GM19468 (cell line): ENCODE measurements at regions not wholly inside any gene's neighbourhood (a gene's known extent, or its start where the extent isn't known, plus 50 kb on each side); places are given as distances from the start of the nearest gene placed in this dataset.

Source experiments
- ATAC-seq: cut with Tn5 transposase; IDR thresholded peaks from one replicate; pipeline ENCODE4 v1.9.1; 2021; ENCODE audit warnings: mild to moderate bottlenecking, moderate library complexity, moderate number of reproducible peaks; ENCODE audit not compliant: unreplicated experiment; ENCODE audit errors: extremely low read depth

DNA sequence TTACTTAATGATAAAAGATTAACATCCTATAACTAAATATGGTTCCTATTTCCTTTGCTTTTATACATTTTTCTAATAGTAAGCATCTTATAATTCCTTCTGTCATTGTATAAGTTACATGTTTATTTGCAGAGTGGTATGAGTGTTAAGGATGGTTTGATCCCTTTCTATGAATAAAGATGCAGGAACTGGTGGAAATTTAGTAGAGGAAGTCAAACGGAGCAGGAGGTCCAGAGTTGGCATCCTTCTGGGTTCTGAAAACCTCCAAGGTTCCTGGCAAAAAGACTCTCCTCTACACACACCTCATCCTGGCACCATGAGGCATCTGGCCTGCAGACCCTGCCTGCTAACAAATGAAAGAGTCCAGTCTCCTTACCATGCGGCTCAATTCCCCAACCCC is 296.8 kb downstream of the SOX9 start:
- ATAC-seq: no peak

DNA sequence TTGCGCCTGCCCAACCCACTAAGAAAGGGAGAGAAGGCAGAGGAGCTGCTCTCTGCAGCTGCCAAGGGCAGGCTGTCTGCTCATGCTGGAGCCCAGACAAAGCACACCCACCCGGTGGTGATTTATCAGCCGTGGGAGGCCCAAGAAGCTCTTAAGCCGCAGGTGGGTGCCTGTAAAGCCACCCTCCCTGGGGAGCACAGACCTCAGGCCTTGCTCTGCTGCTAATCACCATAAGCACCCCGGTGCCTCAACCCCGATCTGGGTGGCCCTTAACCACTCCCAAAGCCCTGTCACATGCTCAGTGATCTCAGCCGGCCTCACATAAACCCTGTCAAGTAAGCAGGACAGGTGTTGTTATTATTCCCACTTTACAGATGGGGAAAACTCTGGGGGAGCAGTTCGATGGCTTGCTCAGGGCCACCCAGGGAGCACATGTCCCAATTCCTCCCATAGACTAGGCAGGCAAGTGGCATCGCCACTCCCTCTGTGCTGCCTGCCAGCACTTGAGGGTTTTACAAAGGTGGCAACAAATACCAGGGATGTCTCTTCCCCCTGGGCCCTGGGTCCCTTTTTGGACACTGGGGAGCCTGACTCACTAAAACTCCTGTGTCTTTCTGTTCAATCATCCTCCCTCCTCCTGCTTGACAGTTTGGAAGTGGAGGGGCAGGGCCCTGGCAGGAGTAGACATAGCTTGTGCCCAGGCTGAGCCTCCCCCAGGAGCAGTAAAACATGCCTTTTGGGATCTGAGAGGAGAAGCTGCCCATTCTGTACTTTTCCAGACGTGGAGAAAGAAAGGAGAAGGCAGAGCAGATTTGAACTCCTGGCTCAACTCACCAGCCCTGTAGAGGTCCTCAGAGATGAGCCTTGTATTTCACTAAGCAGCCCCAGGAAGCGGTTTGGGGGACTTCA is 299.3 kb downstream of the SOX9 start:
- ATAC-seq: peak; percentile 34

DNA sequence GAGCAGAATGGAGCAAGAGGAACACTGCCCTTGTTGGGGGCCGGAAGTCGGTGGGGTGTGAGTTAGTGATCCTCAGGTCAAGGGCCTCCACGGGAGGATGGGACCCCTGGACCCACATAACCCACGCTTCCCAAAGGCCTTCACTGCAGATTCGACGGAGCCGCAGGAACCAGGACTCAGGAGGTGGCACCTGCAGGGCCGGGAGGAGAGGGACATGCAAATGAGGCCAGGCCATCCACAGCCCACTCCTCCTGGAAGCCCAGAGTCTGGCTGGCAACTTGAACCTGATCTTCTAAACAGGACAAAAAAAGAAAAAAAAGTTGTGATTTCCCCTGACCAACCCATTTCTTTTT is 299.9 kb downstream of the SOX9 start:
- ATAC-seq: no peak

DNA sequence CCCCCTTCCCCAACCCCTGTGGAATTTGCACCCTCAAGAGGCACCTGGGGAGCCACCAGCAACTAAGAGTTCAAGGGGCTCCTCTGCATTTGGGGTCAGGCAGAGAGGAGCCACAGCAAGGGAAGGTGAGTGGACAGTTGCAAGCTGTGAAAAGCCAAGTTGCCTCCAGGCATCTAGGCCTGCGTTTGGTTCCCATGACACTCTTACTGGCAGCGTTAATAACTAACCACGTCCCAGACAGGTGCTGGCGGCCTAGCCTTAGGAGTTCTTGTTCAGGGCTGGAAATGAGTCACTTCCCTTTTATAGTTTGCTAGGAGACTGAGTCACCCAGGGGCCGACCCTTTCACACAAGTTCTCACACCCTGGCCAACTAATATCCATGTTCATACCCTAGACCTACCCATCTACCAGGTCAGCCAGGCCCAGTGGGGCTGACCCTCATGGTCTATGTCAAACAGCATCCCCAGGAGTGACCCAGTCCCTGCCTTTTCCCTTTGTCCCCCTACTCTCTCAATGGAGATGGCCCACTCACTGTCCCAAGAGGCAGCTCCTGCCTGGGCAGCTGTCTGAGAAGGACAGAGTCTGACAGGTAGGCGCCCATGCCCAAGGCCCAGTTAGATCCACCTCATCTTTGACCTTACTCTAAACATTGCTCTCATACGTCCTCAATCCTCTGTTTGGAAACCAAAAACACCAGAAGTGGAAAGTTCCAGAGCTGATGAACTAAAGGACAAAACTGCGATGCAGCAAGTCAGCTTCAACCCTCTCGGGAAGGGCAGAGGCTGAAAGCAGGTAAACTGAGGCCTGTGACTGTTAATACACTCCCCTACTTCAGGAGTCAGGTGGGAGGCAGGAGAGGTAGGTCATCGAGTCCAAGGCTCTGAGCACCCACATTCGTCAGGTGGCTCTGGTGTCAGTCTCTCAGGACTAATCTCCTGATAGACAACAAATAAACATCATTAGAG is 300.6 kb downstream of the SOX9 start:
- ATAC-seq: peak; percentile 25

DNA sequence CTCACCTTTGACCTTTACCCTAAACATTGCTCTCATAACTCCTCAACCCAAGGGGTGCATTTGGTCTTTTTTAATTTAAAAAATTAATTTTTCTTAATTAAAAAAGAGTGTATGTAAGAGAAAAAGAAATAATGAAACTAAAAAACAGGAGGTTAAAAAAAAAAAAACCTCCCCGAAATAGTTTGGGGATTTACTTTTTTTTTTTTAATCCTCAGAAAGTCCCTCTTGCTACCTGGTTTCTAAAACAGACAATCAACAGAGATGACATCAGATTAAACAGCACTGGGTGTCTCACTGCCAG is 301.3 kb downstream of the SOX9 start:
- peak; percentile 1 for ATAC-seq

DNA sequence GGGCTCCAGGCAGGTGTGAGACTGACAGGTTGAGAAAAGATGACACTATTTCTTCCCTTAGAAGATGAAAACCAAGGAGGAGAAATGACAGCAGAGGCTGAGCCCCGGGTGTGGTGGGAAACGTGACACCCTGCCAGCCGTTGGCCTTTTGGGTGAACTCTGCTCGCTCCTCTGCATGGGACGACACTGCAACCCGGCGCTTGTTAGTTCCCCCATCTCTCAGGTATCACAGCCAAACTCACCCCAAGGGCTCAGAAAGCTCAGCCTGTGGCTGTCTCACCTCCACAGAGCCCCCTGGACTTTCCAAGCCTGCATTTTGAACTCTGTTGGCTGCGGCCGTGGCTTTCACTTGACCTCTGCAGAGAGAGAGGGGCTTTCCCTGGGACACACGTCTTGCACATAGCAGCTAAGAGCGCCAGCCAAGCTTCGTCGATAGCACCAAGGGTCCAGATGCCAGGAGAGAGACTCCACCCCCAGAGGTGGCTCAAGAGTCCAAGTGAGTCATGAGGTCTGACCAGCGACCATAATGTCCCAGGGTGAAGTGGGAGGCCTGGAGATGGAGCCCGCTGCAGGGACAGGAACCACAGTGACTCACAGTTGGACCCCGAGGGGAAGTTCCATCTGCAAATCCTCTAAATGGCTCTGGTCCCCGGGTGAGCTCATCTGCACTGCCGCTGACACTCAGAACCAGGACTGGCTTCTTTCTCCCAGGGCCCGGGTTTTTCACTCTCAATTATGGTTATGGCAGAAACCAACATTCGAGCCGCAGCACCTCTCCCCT is 301.9 kb downstream of the SOX9 start:
- peak; percentile 15 for ATAC-seq

DNA sequence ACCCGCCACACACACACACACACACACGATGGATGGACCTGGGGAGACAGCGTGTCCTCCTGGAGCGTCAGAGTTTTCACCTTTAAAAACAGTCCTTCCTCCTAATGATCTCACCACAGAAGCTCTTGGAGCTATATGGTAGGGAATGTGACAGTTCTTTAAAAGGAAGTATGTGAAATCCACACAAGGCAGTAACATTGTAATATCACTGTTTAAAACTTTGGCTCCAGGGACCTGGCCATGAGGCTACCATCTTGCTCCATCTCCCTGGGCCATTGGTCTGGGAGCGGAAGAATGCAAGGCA is 302.4 kb downstream of the SOX9 start:
- no peak for ATAC-seq

DNA sequence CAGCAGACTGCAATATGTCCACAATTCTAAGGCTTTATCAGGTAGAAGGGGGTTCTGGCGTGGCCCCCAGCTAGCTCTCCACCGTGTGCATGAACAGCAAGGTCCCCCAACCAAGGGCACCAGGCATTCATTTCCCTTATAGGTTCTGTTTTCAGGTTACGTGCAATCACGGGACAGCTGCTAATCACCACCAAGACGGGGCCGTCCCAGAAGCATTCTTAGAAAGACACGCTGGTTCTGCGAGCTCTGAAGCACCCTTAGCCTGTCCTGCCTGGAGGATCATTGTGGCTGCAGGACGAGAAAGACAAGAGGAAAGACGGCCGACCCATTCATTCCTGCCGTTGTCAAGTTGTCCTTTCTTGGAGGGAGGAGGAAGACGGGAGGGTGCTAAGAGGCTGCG is 302.9 kb downstream of the SOX9 start:
- ATAC-seq: no peak

DNA sequence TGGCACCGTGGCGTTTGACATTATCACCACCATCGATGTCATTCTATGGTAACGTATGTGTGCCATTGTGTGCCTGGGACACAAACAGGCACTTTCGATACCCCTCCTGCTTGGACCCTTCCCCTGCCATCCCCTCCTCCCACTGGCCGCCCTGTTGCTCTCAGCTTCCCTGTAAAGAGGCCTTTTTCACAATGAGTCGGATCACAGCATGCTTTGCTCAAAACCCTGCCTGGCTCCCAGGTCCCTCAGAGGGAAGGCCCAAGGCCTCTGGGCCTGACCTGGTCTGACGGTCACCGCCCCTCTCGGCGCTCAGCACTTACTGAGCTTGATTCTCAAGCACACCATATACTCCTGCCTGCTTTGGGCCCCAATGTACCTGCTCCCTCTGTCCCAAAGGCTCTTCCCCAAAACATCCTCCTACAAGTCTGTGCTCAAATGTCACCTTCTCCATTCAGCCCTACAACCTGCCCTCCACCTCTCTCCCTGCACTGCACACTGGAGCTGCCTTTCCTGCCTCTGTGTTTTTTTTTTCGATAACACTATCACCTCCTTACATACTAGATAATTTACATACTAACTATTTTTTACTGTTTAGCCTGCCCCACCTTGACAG is 303.8 kb downstream of the SOX9 start:
- ATAC-seq: no peak

DNA sequence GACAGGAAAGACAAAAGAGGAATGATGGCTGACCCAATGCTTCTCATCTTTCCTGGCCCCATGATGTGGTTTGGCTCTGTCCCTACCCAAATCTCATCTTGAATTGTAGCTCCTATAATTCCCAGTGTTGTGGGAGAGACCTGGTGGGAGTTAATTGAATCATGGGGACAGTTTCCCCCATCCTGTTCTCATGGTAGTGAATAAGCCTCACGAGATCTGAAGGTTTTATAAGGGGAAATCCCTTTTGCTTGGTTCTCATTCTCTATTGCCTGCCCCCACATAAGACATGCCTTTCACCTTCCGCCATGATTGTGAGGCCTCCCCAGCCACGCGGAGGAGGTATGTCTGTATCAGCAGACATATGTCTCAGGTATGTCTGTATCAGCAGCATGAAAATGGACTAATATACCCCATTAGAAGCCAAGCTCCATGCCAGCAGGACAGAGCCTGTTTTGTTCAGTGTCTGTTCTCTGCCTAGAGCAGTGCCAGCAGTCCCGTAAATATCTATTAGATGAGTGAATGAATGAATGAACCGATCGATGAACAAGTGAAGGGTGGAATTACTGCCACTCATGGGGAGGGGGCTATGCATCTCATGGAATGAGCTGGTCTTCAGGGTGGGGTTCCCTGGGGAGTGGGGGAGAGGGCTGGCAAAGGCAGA is 304.4 kb downstream of the SOX9 start:
- no peak for ATAC-seq

DNA sequence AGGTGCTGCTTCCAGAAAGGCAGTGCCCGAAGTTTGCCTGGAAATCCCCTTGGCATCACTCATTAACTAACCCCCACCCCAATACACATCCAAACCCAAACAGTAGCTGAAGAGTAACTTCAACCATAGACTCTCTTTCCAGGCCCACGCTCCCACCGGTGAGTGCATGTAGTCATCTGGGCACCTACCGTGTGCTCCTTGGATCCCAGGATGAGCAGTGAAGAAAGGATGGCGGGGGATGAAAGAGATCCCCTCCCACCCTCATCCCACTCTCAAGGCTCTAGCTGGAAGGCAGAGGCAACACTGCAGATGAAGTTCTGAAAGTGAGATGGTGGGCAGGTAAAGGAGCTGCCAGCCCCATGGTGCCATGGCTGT is 305.0 kb downstream of the SOX9 start:
- ATAC-seq: no peak

DNA sequence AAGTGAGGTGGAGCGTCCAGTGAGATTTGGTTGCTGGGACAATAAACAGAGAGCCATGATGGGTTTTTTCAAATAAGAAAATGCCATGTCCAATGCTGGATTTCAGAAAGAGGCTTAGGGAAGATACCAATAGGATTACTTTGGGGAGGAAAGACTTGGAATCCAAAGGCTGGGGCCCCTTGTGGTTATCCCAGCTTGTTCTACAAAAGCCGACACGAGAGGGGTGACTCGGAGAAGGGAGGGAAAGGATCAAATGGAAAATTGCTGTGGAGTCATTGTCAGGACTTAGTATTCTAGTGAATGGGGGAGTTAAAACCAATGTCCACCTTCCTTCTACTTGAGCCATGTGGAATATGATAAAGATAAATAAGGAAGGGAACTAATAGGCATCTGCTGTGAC is 305.5 kb downstream of the SOX9 start:
- ATAC-seq: no peak

DNA sequence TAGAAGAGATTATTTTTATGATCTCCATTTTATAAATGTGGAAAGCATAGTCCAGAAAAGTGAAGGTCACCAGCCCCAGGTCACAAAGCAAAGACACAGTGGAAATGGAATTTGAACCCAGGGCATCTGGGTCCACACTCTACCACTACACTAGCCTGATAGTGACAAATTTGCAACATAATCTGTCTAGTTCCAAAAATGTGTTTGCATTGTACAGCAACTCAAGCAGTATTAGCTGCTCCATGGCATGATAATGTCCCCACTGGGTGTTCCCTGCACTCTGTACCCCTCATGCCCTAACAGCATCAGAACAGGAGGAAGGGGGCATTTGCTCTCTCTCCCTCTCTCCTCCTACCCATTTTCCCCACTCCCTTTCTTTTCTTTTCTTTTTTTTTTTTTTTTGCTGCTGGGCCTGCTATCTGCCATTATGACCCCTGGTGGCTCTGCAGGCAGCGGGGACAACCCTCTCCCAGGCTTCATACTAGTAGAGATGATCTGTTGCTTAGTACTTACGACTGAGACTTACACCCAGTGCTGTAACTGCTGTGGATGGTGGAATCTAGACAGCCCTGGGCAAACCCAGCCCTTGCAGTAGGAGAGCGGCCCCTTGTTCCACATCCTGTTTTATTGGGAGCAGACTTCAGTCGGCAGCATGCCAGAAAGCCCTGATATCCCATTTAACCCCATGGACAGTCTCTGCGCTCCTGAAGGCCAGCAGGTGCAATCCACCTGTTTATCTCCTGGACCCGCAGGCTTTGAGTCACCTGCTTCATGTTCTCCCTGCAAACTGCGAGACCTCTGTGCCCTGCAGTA is 306.3 kb downstream of the SOX9 start:
- ATAC-seq: no peak

DNA sequence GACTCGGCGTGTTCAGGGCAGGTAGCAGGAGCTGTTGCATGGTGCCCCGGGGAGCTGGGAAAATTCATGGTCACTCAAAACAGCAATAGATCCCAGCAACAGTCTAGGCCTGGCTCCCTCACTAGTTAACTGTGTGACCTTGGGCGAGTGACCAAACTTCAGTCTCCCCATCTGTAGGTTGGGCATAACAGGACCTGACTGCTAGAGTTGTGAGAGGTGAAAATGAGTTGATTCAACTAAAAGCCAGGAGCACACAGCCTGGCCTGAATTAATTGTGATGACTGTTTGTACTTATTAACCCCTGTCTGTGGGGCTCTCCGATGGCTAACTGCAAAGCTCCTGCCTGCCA is 306.9 kb downstream of the SOX9 start:
- no peak for ATAC-seq

DNA sequence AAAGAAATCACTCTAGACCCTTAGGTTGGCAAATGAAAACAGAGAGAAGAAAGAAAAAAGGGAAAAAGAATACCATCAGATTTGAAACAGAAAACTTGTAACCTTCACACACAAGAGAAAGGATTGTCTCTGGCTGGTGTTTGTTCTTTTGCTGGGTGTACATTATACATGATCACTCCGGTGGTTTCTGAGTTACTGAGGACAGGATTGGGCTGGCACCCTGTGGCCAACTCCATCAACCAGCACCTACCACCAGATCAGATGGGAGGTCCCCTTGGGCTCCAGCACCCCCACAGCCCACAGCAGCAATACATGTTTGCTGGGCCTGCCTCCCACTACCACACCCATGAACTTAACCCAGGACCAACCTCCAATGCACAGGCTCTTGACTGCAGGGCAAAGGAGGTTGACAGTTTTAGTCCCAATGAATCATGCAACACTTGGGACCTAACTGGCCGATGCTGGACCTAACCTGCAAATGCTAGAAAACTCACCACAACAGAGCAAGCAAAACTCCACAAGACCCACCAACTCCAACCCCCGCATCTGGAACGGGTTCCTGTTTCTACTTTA is 308.3 kb downstream of the SOX9 start:
- ATAC-seq: no peak

DNA sequence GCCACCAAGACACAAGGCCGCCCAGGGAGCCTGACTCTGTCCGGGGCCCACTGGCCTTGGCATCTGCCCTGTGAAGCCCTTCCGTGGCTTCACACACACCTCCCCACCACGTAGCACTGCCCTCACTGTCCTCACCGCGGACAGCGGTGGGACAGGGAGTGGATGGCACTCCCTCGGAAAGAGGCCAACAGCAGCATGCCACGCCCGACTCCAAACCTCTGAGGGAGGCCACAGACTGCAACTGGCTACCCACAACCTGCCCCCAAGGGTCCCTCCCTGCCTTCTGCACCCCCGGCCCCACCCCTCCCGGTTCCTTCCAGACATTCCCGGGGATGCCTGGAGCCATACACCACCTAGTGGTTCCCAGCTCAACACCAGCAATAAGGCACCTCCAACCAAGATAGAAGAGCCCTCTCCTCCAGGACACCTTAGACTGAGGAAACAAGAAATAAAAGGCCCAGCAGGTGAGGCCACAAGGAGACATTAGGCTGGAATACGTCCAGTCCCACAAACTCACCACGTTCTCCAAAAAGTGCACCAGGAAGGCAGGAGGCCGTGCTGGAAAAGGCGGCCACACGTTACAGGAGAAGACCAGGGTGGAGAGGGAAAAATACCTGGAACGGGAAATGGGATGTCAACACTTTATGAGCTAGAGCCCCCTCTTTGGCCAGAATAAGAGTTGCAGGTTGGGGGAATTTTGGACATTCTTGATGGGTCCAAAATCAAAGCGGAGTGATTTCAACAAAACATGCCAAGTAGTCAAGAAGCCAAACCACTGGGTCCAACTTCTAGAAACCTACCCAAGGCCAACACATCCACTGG is 310.0 kb downstream of the SOX9 start:
- no peak for ATAC-seq

DNA sequence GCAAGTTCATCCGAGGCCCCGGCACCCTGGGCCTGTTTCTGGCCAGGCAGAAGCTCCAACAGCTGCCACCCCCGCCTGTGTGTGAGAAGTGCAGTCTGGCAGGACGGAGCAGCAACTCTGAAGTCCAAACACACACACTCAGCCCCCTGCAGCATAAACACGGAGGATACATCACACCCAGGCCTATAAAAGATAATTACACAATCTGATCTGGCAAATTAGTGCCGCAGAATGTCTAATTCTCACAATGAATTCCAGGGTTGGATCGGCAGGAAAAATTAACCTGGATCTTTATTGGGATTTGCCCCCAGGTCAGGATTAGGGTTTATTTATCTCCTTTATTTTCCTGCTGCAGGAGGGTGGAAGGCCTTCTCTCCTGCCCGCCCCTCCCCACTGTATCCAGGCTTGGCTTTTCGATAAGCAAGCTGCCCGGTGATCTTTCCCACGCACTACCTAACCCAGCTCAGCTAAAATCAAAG is 311.4 kb downstream of the SOX9 start:
- ATAC-seq: no peak

DNA sequence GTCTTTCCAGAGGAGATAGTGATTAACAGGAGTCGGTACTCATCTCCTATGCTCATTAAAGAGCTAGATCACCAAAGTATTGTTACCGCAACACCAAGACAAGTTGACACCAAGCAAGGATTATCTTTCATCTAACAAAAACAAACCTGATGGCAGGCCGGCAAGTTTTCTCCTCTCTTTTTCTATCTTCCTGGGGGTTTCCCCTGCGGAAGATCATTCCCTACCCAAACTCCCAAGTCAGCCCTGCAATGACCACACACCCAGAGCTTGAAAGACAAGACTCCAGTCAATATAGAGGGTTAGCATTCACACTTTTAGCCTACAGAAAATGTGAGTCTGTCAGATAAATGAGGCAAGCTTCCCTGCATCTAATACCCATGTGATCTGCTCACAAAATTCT is 312.1 kb downstream of the SOX9 start:
- ATAC-seq: no peak
